Endothelial cell of umbilical vein (primary cell): ENCODE measurements at regions not wholly inside any gene's neighbourhood (a gene's known extent, or its start where the extent isn't known, plus 50 kb on each side); places are given as distances from the start of the nearest gene placed in this dataset.

Source experiments
- CTCF ChIP-seq, 2 donors: IDR thresholded peaks; 1 replicate in 1 of 2; 2 replicates in 1 of 2; pipeline ENCODE4 v1.5.1; 2011; ENCODE audit warnings: low read length in 2 of 2, mild to moderate bottlenecking in 2 of 2, moderate library complexity in 2 of 2, control low read depth in 1 of 2, inconsistent platforms in 1 of 2, low read depth in 1 of 2; ENCODE audit not compliant: insufficient read depth in 1 of 2; ENCODE audit errors: extremely low read depth in 1 of 2
- MYC ChIP-seq: IDR thresholded peaks from one replicate; pipeline ENCODE4 v1.6.1; 2011; ENCODE audit warnings: mild to moderate bottlenecking, low read depth, low read length

GRCh38 chr18:56139372-56139771 lies 499.0 kb downstream of the TXNL1 start:
- TF ChIP-seq MYC (no peak), CTCF (IDR thresholded peaks at IDR 0.05; ENCODE audit: extremely low read depth in 1 of 2, insufficient read depth in 1 of 2, low read depth in 1 of 2, low read length in 2 of 2) (no peak)
